GM12872 (cell line): ENCODE measurements at regions not wholly inside any gene's neighbourhood (a gene's known extent, or its start where the extent isn't known, plus 50 kb on each side); places are given as distances from the start of the nearest gene placed in this dataset.

Source experiments
- TF ChIP-seq, protein P1 (sequence below): IDR thresholded peaks from 3 replicates; pipeline ENCODE4 v1.5.1; 2011; ENCODE audit warnings: low read depth, mild to moderate bottlenecking, low read length, moderate library complexity; ENCODE audit not compliant: insufficient read depth

DNA sequence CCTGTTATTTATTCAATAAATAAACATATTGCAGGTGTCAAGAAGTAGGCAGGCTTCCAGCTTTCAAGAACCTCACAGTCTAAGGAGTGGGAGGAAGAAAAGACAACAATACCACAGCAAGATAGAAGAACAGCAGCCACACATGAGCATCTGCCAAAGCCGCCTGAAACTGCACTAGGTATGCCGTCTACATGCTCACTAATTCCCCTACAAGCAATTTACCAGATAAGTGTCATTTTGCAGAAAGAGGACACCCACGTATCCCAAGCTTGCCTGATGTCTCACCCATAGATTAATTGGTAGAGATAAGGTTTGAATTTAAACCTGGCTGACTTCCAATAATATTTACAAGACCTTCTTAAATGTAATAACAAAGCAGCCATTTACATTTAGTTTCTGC lies 439.4 kb upstream of the CPEB2 start:
- TF ChIP-seq, protein P1, sequence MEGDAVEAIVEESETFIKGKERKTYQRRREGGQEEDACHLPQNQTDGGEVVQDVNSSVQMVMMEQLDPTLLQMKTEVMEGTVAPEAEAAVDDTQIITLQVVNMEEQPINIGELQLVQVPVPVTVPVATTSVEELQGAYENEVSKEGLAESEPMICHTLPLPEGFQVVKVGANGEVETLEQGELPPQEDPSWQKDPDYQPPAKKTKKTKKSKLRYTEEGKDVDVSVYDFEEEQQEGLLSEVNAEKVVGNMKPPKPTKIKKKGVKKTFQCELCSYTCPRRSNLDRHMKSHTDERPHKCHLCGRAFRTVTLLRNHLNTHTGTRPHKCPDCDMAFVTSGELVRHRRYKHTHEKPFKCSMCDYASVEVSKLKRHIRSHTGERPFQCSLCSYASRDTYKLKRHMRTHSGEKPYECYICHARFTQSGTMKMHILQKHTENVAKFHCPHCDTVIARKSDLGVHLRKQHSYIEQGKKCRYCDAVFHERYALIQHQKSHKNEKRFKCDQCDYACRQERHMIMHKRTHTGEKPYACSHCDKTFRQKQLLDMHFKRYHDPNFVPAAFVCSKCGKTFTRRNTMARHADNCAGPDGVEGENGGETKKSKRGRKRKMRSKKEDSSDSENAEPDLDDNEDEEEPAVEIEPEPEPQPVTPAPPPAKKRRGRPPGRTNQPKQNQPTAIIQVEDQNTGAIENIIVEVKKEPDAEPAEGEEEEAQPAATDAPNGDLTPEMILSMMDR: no peak

GRCh38 chr4:14564281-14564680 lies 438.0 kb upstream of the CPEB2 start:
- TF ChIP-seq, protein P1: no peak

DNA sequence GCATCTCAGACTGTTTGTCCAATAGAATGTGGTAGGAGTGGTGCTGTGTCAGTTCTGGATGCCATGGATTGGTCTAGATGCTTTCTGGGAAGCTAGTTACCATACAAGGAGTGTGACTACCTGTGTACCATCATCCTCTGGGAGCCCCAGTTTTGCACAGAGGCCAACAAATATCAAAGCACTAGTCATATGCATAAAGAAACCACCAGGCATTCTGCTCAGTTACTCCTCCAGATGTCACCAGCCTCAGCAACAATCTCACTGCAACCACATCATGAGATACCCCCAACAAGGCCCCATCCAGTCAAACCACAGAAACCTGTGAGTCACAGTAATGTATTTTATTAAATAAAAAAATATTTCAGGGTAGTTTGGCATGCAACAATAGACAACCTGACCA lies 435.8 kb upstream of the CPEB2 start:
- TF ChIP-seq, protein P1: no peak

DNA sequence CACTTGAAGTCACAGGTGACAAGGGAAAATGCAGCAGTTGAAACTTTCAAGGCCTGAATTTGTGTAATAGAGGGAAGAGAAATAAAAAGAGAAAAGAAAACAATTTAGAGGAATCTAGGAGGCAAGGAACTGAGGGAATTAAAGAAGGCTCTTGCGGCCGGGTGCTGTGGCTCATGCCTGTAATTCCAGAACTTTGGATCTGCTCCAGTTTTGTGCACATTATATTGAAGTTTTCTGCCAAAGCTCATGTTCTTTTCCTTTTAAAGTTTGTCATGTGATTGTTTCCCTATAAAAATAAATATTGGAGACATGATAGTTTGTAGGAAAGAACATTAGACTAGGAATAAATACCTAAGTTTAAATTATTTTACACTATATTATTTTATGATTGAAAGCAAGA lies 433.9 kb upstream of the CPEB2 start:
- TF ChIP-seq, protein P1: no peak

GRCh38 chr4:14575289-14575688 lies 427.0 kb upstream of the CPEB2 start:
- TF ChIP-seq, protein P1: no peak

- TF ChIP-seq, protein P1: no peak
Observed at GRCh38 chr4:14575919-14576318, 426.4 kb upstream of the CPEB2 start.

DNA sequence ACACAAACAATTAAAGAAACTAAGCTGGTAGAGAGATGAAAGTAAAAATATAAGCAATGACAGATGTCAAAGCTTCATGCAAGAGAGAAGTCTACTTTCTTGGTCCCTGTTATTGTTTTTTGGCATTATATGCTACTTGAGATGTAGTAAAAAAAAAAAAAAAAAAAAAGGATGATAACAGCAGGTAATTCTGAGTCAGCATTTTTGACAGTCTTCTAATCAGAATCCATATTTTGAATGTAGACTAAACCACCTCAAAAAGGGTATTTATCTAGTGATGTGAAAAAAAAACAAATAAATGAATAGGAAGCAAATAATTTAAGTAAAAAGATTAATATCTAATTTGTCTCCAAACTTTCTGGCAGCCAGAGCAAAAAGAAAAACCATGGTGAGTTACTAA lies 422.2 kb upstream of the CPEB2 start:
- TF ChIP-seq, protein P1: no peak

GRCh38 chr4:14581741-14582140 lies 420.5 kb upstream of the CPEB2 start:
- TF ChIP-seq, protein P1: no peak
